ENCODE measurements at regions not wholly inside any gene's neighbourhood (a gene's known extent, or its start where the extent isn't known, plus 50 kb on each side); places are given as distances from the start of the nearest gene placed in this dataset.
"Not testable (repeated sequence)": the region's sequence is repeated elsewhere in the genome, so short reads cannot be mapped to it uniquely, and the experiment has no call there.

DNA sequence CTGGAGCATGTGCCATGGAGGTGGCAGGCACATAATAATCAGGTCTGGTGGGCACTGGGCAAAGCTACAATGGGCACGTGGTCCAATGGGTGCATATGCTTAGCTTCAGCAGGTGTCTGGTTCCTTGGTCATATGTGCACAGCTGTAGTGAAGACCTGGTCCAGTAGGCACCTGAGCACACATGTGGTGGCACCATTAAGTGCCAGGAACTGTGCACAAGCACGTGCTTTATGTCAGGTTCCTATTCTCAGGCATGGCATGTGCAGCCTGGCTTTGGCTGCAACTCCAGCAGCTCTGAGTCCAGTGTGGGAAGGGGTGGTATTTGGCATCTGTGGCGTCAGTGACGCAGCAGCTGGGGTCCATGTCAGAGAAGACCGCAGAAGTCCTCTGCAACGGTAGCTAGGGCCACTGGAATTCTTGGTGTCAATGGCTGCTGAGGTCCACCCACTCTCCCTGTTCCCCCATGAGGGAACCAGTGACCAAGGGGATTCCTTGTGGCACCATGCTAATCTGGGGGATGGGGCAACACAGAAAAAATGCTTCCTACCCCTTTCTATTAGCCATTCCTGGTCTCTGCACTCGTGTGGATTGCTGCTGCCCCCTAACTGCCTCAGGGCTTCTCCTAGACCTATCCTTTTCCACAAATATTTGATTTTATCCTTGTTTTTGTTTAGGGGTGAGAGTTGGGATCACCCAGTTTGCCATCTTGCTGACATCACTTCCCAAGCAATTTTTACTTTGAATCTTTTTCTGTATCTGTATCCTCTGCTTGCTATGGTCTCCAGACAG is 262.9 kb upstream of the MAP2 start:
- Histone ChIP-seq H3K4me1 (no peaks in the 10 kb centered on the region), H3K4me3 (no peak overlapping the region), H3K27ac (no peak overlapping the region), H3K36me3 (no peaks in the 10 kb centered on the region), H3K9me3 (no peaks in the 10 kb centered on the region), H3K27me3 (peaks cover 0 to 3% of the 10 kb centered on the region in 2 donors)
- no peak for DNase-seq (ENCODE audit: low spot score)
- TF ChIP-seq, protein P1, sequence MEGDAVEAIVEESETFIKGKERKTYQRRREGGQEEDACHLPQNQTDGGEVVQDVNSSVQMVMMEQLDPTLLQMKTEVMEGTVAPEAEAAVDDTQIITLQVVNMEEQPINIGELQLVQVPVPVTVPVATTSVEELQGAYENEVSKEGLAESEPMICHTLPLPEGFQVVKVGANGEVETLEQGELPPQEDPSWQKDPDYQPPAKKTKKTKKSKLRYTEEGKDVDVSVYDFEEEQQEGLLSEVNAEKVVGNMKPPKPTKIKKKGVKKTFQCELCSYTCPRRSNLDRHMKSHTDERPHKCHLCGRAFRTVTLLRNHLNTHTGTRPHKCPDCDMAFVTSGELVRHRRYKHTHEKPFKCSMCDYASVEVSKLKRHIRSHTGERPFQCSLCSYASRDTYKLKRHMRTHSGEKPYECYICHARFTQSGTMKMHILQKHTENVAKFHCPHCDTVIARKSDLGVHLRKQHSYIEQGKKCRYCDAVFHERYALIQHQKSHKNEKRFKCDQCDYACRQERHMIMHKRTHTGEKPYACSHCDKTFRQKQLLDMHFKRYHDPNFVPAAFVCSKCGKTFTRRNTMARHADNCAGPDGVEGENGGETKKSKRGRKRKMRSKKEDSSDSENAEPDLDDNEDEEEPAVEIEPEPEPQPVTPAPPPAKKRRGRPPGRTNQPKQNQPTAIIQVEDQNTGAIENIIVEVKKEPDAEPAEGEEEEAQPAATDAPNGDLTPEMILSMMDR (IDR thresholded peaks at IDR 0.05): no peak

DNA sequence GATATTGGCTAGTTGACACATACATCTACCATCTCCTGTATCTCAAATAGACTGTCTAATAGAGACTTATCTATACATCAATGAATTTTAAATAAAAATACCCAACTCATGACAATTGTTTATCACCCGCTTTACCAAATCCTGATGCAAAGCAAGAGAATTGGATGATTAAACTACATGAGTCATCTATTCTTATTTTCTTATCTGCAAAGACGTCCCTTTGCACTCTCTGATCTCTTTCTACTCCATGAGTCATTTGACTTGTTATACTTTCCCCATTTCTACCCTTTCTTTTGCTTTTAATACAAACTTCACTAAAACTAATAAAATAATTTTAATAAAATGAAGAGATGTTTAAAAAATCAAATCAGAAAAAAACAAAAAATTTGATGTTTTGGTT is 261.7 kb upstream of the MAP2 start:
- Histone ChIP-seq H3K36me3 (no peaks in the 10 kb centered on the region), H3K9me3 (no peaks in the 10 kb centered on the region), H3K4me3 (no peak overlapping the region), H3K4me1 (no peaks in the 10 kb centered on the region), H3K27ac (no peak overlapping the region), H3K27me3 (peaks cover 0 to 3% of the 10 kb centered on the region in 2 donors)
- TF ChIP-seq, protein P1 (IDR thresholded peaks at IDR 0.05): no peak
- no peak for DNase-seq (ENCODE audit: low spot score)

DNA sequence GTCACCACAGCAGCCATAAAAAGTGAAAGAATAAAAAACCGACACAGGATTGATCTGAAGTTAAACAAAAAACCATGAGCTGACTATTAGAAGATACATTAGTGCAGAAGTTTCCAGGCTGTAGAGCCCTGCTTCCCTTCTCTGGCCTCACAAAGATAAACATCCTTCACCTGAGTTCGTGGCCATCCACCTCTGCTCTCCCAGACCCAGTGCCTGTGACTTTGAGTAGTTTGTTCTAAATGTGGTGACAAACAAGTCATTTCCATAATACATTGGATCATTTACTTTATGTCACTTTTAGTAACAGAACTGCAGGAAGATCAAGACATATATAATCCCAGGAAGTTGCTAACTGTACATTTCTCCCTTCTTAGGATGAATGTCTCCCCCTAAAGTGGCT is 241.9 kb upstream of the MAP2 start:
- H3K4me3 ChIP-seq: no peak overlapping the region
- no peak for DNase-seq (ENCODE audit: low spot score)
- H3K4me1 ChIP-seq: no peaks in the 10 kb centered on the region
- H3K27ac ChIP-seq: no peak overlapping the region
- TF ChIP-seq, protein P1 (IDR thresholded peaks at IDR 0.05): no peak
- no peaks in the 10 kb centered on the region for H3K9me3 ChIP-seq
- H3K36me3 ChIP-seq: no peaks in the 10 kb centered on the region
- no peaks in the 10 kb centered on the region for H3K27me3 ChIP-seq

DNA sequence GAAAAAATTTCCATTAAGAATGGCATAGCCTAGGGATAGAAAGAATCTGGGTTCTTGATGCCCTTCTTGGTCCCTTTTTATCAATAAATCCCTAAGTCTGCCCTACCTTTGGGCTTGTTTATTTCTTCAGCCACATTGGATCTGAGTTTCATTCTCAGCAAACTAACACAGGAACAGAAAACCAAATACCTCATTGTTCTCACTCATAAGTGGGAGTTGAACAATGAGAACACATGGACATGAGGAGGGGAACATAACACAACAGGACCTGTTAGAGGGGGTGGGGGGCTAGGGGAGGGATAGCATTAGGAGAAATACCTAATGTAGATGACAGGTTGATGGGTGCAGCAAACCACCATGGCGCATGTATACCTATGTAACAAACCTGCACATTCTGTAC is 237.0 kb upstream of the MAP2 start:
- H3K27ac ChIP-seq; H3K9me3 ChIP-seq; H3K27me3 ChIP-seq; DNase-seq (ENCODE audit: low spot score); H3K4me1 ChIP-seq; H3K36me3 ChIP-seq; H3K4me3 ChIP-seq: not testable (repeated sequence)

DNA sequence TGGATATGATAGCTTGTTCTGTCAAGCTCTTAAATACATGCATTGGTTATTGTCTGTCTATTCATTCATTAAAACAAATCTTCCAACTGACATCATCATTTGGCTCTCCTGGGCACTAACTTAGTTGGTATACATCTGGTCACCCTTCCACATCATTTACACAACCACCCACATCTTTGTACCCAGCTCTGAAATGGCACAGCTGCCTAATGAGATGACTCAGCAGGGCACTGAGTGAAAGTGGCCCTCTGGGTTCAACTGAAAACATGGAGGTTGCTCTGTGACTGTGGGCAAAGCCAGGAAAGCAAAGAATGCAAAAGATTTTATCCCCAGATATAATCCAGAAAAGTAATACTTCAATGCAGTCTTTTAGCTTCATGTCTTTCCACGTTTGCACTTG is 234.0 kb upstream of the MAP2 start:
- Histone ChIP-seq H3K27ac (no peak overlapping the region), H3K27me3 (no peaks in the 10 kb centered on the region), H3K4me3 (no peak overlapping the region), H3K36me3 (no peaks in the 10 kb centered on the region), H3K4me1 (no peaks in the 10 kb centered on the region), H3K9me3 (no peaks in the 10 kb centered on the region)
- TF ChIP-seq, protein P1 (IDR thresholded peaks at IDR 0.05): no peak
- no peak for DNase-seq (ENCODE audit: low spot score)

DNA sequence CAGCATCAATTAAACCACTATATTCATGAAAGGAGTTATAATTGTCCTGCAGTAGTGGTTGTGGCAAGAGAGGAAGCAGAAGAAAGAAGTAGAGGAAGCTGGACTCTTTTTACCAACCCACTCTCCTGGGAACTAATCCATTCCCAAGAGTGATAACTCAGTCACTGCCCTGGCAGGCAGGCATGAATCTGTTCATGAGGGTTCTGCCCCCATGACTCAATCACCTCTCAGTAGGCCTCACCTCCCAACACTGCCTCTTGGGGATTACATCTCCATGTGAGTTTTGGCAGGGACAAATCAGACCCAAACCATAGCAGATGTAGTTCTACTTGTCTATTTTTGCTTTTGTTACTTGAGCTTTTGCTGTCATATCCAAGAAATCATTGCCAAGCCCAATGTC is 232.7 kb upstream of the MAP2 start:
- no peak for DNase-seq (ENCODE audit: low spot score)
- H3K27ac ChIP-seq: no peak overlapping the region
- no peaks in the 10 kb centered on the region for H3K9me3 ChIP-seq
- H3K36me3 ChIP-seq: no peaks in the 10 kb centered on the region
- TF ChIP-seq, protein P1 (IDR thresholded peaks at IDR 0.05): no peak
- H3K27me3 ChIP-seq: no peaks in the 10 kb centered on the region
- no peak overlapping the region for H3K4me3 ChIP-seq
- H3K4me1 ChIP-seq: no peaks in the 10 kb centered on the region
